Testis (tissue), 2 donors: ENCODE measurements at regions not wholly inside any gene's neighbourhood (a gene's known extent, or its start where the extent isn't known, plus 50 kb on each side); places are given as distances from the start of the nearest gene placed in this dataset.

Experiments used
- DNase-seq: peaks from one replicate; pipeline ENCODE4 v3.0.0-alpha.2; 2019
- H3K27ac ChIP-seq, 2 donors: fragments of 200-600 bp; sonication (generic); one replicate each; pipeline ENCODE4 v1.5.1; 2019
- H3K27me3 ChIP-seq: fragments of 200-600 bp; sonication (generic); one replicate; pipeline ENCODE4 v1.5.1; 2019
- H3K36me3 ChIP-seq: fragments of 200-600 bp; sonication (generic); one replicate; pipeline ENCODE4 v1.5.1; 2017; ENCODE audit warnings: low read depth; ENCODE audit errors: missing control alignments
- H3K4me1 ChIP-seq: fragments of 200-600 bp; sonication (generic); one replicate; pipeline ENCODE4 v1.5.1; 2019
- H3K4me3 ChIP-seq, 2 donors: fragments of 200-600 bp; sonication (generic); one replicate each; pipeline ENCODE4 v1.5.1; 2017 to 2019
- H3K9me3 ChIP-seq: fragments of 200-600 bp; sonication (generic); one replicate; pipeline ENCODE4 v1.5.1; 2017
- CTCF ChIP-seq, 3 experiments: fragments of 450-650 bp in 2 of 3; fragments of 200-600 bp in 1 of 3; sonication (generic) in 1 of 3; IDR thresholded peaks; one replicate each; pipeline ENCODE4 v1.5.1; 2016 to 2019; ENCODE audit warnings: antibody characterized with exemption in 3 of 3, mild to moderate bottlenecking in 2 of 3, moderate library complexity in 1 of 3
- POLR2A ChIP-seq: fragments of 450-650 bp; IDR thresholded peaks from one replicate; pipeline ENCODE4 v1.6.1; 2017; ENCODE audit warnings: antibody characterized with exemption, mild to moderate bottlenecking, moderate library complexity
- WGBS, 2 donors: methylation state at CpG; one replicate each; pipeline ENCODE4 v1.1.5; 2018; 5-methylcytosine and 5-hydroxymethylcytosine counted together
- intact Hi-C: fragments of 100-400 bp; cut with DNase I; formaldehyde crosslinking; loops from one replicate; pipeline ENCODE4 v1.15.1; 2023; ENCODE audit warnings: low total_unique reads

- no peaks in the 10 kb centered on the region for H3K27me3 ChIP-seq
- no peaks in the 10 kb centered on the region for H3K36me3 ChIP-seq
- WGBS, 2 donors = 92 to 94% methylated on average over 6 to 10 of the region's 10 CpGs
- H3K4me1 ChIP-seq = no peaks in the 10 kb centered on the region
- no peak overlapping the region for H3K4me3 ChIP-seq
- H3K27ac ChIP-seq = no peak overlapping the region
- TF ChIP-seq CTCF (IDR thresholded peaks at IDR 0.05) (no peak), POLR2A (no peak)
- no peak for DNase-seq
- intact Hi-C loops = no loop called here
- no peaks in the 10 kb centered on the region for H3K9me3 ChIP-seq
Observed at GRCh38 chr5:124842725-124843595, 96.5 kb upstream of the ZNF608 start.

GRCh38 chr5:124843596-124843899 is 97.1 kb upstream of the ZNF608 start:
- Histone ChIP-seq H3K9me3 (no peaks in the 10 kb centered on the region), H3K4me3 (no peak overlapping the region), H3K27ac (no peak overlapping the region), H3K4me1 (no peaks in the 10 kb centered on the region), H3K27me3 (no peaks in the 10 kb centered on the region), H3K36me3 (no peaks in the 10 kb centered on the region)
- TF ChIP-seq POLR2A (no peak), CTCF (IDR thresholded peaks at IDR 0.05) (no peak)
- intact Hi-C loops = no loop called here
- 62 to 66% methylated on average over 4 of the region's 4 CpGs for WGBS, 2 donors
- no peak for DNase-seq

- intact Hi-C loops = no loop called here
- WGBS, 2 donors = 83 to 93% methylated on average over 9 of the region's 9 CpGs
Observed at GRCh38 chr5:124844371-124844920, 98.0 kb upstream of the ZNF608 start.

GRCh38 chr5:124847907-124848306 is 101.5 kb upstream of the ZNF608 start:
- WGBS, 2 donors = 71 to 75% methylated on average over 3 of the region's 3 CpGs
- Histone ChIP-seq H3K27me3 (no peaks in the 10 kb centered on the region), H3K9me3 (no peaks in the 10 kb centered on the region), H3K36me3 (no peaks in the 10 kb centered on the region), H3K4me1 (no peaks in the 10 kb centered on the region), H3K4me3 (no peak overlapping the region), H3K27ac (no peak overlapping the region)
- no peak for DNase-seq
- TF ChIP-seq CTCF (IDR thresholded peaks at IDR 0.05) (no peak), POLR2A (no peak)
- intact Hi-C loops = no loop called here

More at GRCh38 chr5:124844371-124844920, 98.0 kb upstream of the ZNF608 start:
- Histone ChIP-seq H3K36me3 (no peaks in the 10 kb centered on the region), H3K4me1 (no peaks in the 10 kb centered on the region), H3K9me3 (no peaks in the 10 kb centered on the region), H3K27ac (no peak overlapping the region), H3K27me3 (no peaks in the 10 kb centered on the region), H3K4me3 (no peak overlapping the region)
- TF ChIP-seq CTCF (IDR thresholded peaks at IDR 0.05) (no peak), POLR2A (no peak)
- DNase-seq = no peak

GRCh38 chr5:124849774-124850173 is 103.3 kb upstream of the ZNF608 start:
- H3K9me3 ChIP-seq = no peaks in the 10 kb centered on the region
- no peak for DNase-seq
- no peaks in the 10 kb centered on the region for H3K36me3 ChIP-seq
- H3K4me3 ChIP-seq = no peak overlapping the region
- intact Hi-C loops = no loop called here
- no peaks in the 10 kb centered on the region for H3K4me1 ChIP-seq
- 71 to 94% methylated on average over 1 to 3 of the region's 3 CpGs for WGBS, 2 donors
- no peak for TF ChIP-seq POLR2A
- TF ChIP-seq CTCF (IDR thresholded peaks at IDR 0.05) = no peak
- H3K27me3 ChIP-seq = no peaks in the 10 kb centered on the region
- no peak overlapping the region for H3K27ac ChIP-seq
